HCT116 (cell line): ENCODE measurements at regions not wholly inside any gene's neighbourhood (a gene's known extent, or its start where the extent isn't known, plus 50 kb on each side); places are given as distances from the start of the nearest gene placed in this dataset.

ENCODE experiments used
- ATAC-seq: fragments of 200-7000 bp; cut with Tn5 transposase; 2 replicates; pipeline ENCODE4 v1.9.1; 2020; ENCODE audit warnings: mild to moderate bottlenecking, moderate library complexity
- BruUV-seq: library from RNA; stranded (reverse); fragments of 400-500 nt; replicated peaks from 2 replicates; lab custom pipeline; 2021; lab: Mats Ljungman, UMichigan
- CTCF ChIA-PET: fragments of 300-600 bp; sonication (Branson Sonifier 250); formaldehyde crosslinking; loops from one replicate; lab custom pipeline; 2021; ENCODE audit warnings: antibody characterized with exemption; lab: Charles Lee
- POLR2A ChIA-PET: fragments of 300-600, 350-600 bp; sonication (Branson Sonifier 250); formaldehyde crosslinking; loops from one replicate; lab custom pipeline; 2021; ENCODE audit warnings: antibody characterized with exemption; lab: Charles Lee
- RAD21 ChIA-PET, 2 experiments: fragments of 300-600 bp; sonication (Branson Sonifier 250); formaldehyde crosslinking; loops; one replicate each; lab custom pipeline; 2023; ENCODE audit warnings: low total read pairs in 2 of 2; ENCODE audit not compliant: uncharacterized antibody in 2 of 2, unreplicated experiment in 2 of 2, low non-redundant PET in 1 of 2; lab: Charles Lee
- DNase-seq: peaks from one replicate; pipeline ENCODE4 v3.0.0-alpha.2; 2010; ENCODE audit warnings: low read depth, low spot score
- H2AFZ ChIP-seq: fragments of 200-600 bp; shearing (Covaris generic), sonication (generic); 2 replicates; pipeline ENCODE4 v1.6.1; 2017; ENCODE audit warnings: low read depth, mixed run types, mixed read lengths, antibody characterized with exemption, low read length; ENCODE audit not compliant: poor library complexity, severe bottlenecking
- H3K27ac ChIP-seq: 2 replicates; pipeline ENCODE4 v1.5.1; 2012; ENCODE audit warnings: low read depth, low read length
- H3K27me3 ChIP-seq: fragments of 200-600 bp; sonication (generic); 2 replicates; pipeline ENCODE4 v1.6.1; 2016; ENCODE audit warnings: mixed run types, low read length, mixed read lengths; ENCODE audit not compliant: insufficient read depth
- H3K36me3 ChIP-seq, 2 experiments: fragments of 200-500 bp in 1 of 2; fragments of 200-600 bp in 1 of 2; sonication (Bioruptor generic) in 1 of 2; sonication (generic) in 1 of 2; 2 replicates each; pipeline versions ENCODE4 v1.5.1 to v1.6.1; 2014 to 2016; ENCODE audit warnings: low read length in 2 of 2, inconsistent platforms in 1 of 2, mixed read lengths in 1 of 2, mixed run types in 1 of 2; ENCODE audit not compliant: insufficient read depth in 2 of 2, control insufficient read depth in 1 of 2
- H3K4me1 ChIP-seq, 2 experiments: fragments of 200-600 bp in 1 of 2; sonication (generic) in 1 of 2; 2 replicates each; pipeline versions ENCODE4 v1.5.1 to v1.6.1; 2012 to 2017; ENCODE audit warnings: low read length in 2 of 2, inconsistent platforms in 1 of 2, mild to moderate bottlenecking in 1 of 2, mixed read lengths in 1 of 2, mixed run types in 1 of 2, moderate library complexity in 1 of 2; ENCODE audit not compliant: insufficient read depth in 2 of 2, control insufficient read depth in 1 of 2
- H3K4me2 ChIP-seq: fragments of 200-600 bp; sonication (generic); 2 replicates; pipeline ENCODE4 v1.6.1; 2017; ENCODE audit warnings: mixed run types, low read length, mixed read lengths
- H3K4me3 ChIP-seq, 2 experiments: fragments of 200-600 bp in 1 of 2; sonication (generic) in 1 of 2; replicated peaks in 1 of 2; 2 replicates each; pipeline ENCODE4 v1.5.1; 2011 to 2016; ENCODE audit warnings: low read length in 2 of 2, control low read depth in 1 of 2, low read depth in 1 of 2, mild to moderate bottlenecking in 1 of 2, mixed read lengths in 1 of 2, mixed run types in 1 of 2
- H3K79me2 ChIP-seq: fragments of 200-600 bp; sonication (generic); 2 replicates; pipeline ENCODE4 v1.6.1; 2017; ENCODE audit warnings: mild to moderate bottlenecking, mixed run types, low read length, moderate library complexity, mixed read lengths; ENCODE audit not compliant: insufficient read depth
- H3K9ac ChIP-seq: fragments of 200-600 bp; sonication (generic); 2 replicates; pipeline ENCODE4 v1.6.1; 2016; ENCODE audit warnings: low read length, mixed read lengths
- H3K9me2 ChIP-seq: fragments of 200-600 bp; sonication (generic), shearing (Covaris generic); 2 replicates; pipeline ENCODE4 v1.6.1; 2017; ENCODE audit warnings: mixed run types, mild to moderate bottlenecking, moderate library complexity; ENCODE audit not compliant: insufficient read depth
- H3K9me3 ChIP-seq, 2 experiments: fragments of 200-500 bp in 1 of 2; fragments of 200-600 bp in 1 of 2; sonication (Bioruptor generic) in 1 of 2; sonication (generic) in 1 of 2; 2 replicates each; pipeline ENCODE4 v1.6.1; 2014 to 2017; ENCODE audit warnings: low read length in 2 of 2, mixed read lengths in 2 of 2, inconsistent platforms in 1 of 2, low read depth in 1 of 2, mild to moderate bottlenecking in 1 of 2, mixed run types in 1 of 2, moderate library complexity in 1 of 2; ENCODE audit not compliant: control insufficient read depth in 1 of 2, insufficient read depth in 1 of 2
- H4K20me1 ChIP-seq: fragments of 200-600 bp; sonication (generic), shearing (Covaris generic); 2 replicates; pipeline ENCODE4 v1.6.1; 2017; ENCODE audit warnings: mixed run types, mild to moderate bottlenecking, moderate library complexity; ENCODE audit not compliant: insufficient read depth
- ATF3 ChIP-seq: IDR thresholded peaks from 2 replicates; pipeline ENCODE4 v1.6.1; 2012
- CBX3 ChIP-seq: IDR thresholded peaks from 2 replicates; pipeline ENCODE4 v1.6.1; 2012; ENCODE audit warnings: low read depth
- CEBPB ChIP-seq: IDR thresholded peaks from 2 replicates; pipeline ENCODE4 v1.6.1; 2012; ENCODE audit warnings: low read depth
- CTCF ChIP-seq, 3 experiments: fragments of 200-600 bp in 1 of 3; sonication (generic) in 1 of 3; IDR thresholded peaks in 2 of 3; conservative IDR thresholded peaks in 1 of 3; 2 replicates each; pipeline ENCODE4 v1.5.1; 2012 to 2017; ENCODE audit warnings: low read depth in 2 of 3, low read length in 2 of 3, antibody characterized with exemption in 1 of 3, borderline replicate concordance in 1 of 3, control low read depth in 1 of 3, mild to moderate bottlenecking in 1 of 3, mixed read lengths in 1 of 3, mixed run types in 1 of 3, moderate library complexity in 1 of 3; ENCODE audit not compliant: insufficient read depth in 1 of 3
- EGR1 ChIP-seq: IDR thresholded peaks from 2 replicates; pipeline ENCODE4 v1.6.1; 2012; ENCODE audit warnings: low read depth
- ELF1 ChIP-seq: IDR thresholded peaks from 2 replicates; pipeline ENCODE4 v1.6.1; 2012; ENCODE audit warnings: low read depth, borderline replicate concordance
- EZH2 ChIP-seq: fragments of 200-600 bp; sonication (generic); IDR thresholded peaks from 2 replicates; pipeline ENCODE4 v1.6.1; 2017; ENCODE audit warnings: antibody characterized with exemption, mixed run types
- EZH2phosphoT487 ChIP-seq: fragments of 200-600 bp; IDR thresholded peaks from 2 replicates; pipeline ENCODE4 v1.6.1; 2018; ENCODE audit warnings: antibody characterized with exemption, borderline replicate concordance
- FOSL1 ChIP-seq: IDR thresholded peaks from 2 replicates; pipeline ENCODE4 v1.6.1; 2012; ENCODE audit warnings: low read depth
- MAX ChIP-seq: IDR thresholded peaks from 2 replicates; pipeline ENCODE4 v1.6.1; 2012
- POLR2A ChIP-seq: IDR thresholded peaks from 2 replicates; pipeline ENCODE4 v1.7.0; 2011; ENCODE audit warnings: borderline replicate concordance; ENCODE audit not compliant: insufficient read depth, insufficient read length; ENCODE audit errors: extremely low read depth
- POLR2AphosphoS5 ChIP-seq: IDR thresholded peaks from 2 replicates; pipeline ENCODE4 v1.6.1; 2011; ENCODE audit warnings: mild to moderate bottlenecking, low read depth, low read length, moderate library complexity
- SIN3A ChIP-seq: IDR thresholded peaks from 2 replicates; pipeline ENCODE4 v1.6.1; 2012; ENCODE audit warnings: low read depth
- SRF ChIP-seq: IDR thresholded peaks from 2 replicates; pipeline ENCODE4 v1.6.1; 2012; ENCODE audit warnings: low read depth
- TCF7L2 ChIP-seq: IDR thresholded peaks from 2 replicates; pipeline ENCODE4 v1.7.0; 2011; ENCODE audit warnings: borderline replicate concordance, inconsistent platforms; ENCODE audit not compliant: insufficient read depth, insufficient read length; ENCODE audit errors: extremely low read depth
- YY1 ChIP-seq: IDR thresholded peaks from 2 replicates; pipeline ENCODE4 v1.6.1; 2011; ENCODE audit warnings: low read length, low read depth, moderate library complexity, mild to moderate bottlenecking; ENCODE audit not compliant: insufficient replicate concordance; ENCODE audit errors: extremely low read depth
- ZBTB33 ChIP-seq: IDR thresholded peaks from 2 replicates; pipeline ENCODE4 v1.6.1; 2011; ENCODE audit warnings: mild to moderate bottlenecking, low read length, moderate library complexity; ENCODE audit not compliant: insufficient replicate concordance; ENCODE audit errors: extremely low read depth
- ZFX ChIP-seq: fragments of 450-650 bp; IDR thresholded peaks from 2 replicates; pipeline ENCODE4 v1.6.1; 2017
- intact Hi-C: fragments of 100-400 bp; cut with micrococcal nuclease; formaldehyde crosslinking; loops from 2 replicates; pipeline ENCODE4 v1.10.0; 2022

GRCh38 chr5:63094730-63095129, 516.1 kb downstream of the LRRC70 start:
- Histone ChIP-seq H3K27me3 (no peaks in the 10 kb centered on the region), H3K4me1 (no peaks in the 10 kb centered on the region), H3K4me3 (no peak overlapping the region), H3K36me3 (no peaks in the 10 kb centered on the region), H4K20me1 (no peaks in the 10 kb centered on the region)
- DNase-seq (no peak), ATAC-seq (no peak)
- intact Hi-C loops = no loop called here
- no TSS peak for BruUV-seq
- TF ChIP-seq MAX (no peak), POLR2AphosphoS5 (no peak), CBX3 (no peak), CEBPB (no peak), ATF3 (no peak), EZH2phosphoT487 (no peak), ZFX (no peak), YY1 (no peak), EZH2 (no peak), SIN3A (no peak), POLR2A (no peak), EGR1 (no peak), FOSL1 (no peak), SRF (no peak)
- TF ChIP-seq, all 23 proteins: peak for 0
- CTCF ChIA-PET = no interaction called here
- H2AFZ ChIP-seq = no peak overlapping the region
- no peak overlapping the region for H3K4me2 ChIP-seq
- peaks cover 0 to 2% of the 10 kb centered on the region in 2 experiments; a peak in 2 of 4 replicates for H3K9me3 ChIP-seq
- no peak overlapping the region for H3K27ac ChIP-seq
- no peaks in the 10 kb centered on the region for H3K79me2 ChIP-seq
- H3K9ac ChIP-seq = no peak overlapping the region
- RAD21 ChIA-PET = no interaction called here
- POLR2A ChIA-PET = no interaction called here
- H3K9me2 ChIP-seq = no peaks in the 10 kb centered on the region

- intact Hi-C loops = no loop called here
- Histone ChIP-seq H3K79me2 (no peaks in the 10 kb centered on the region), H3K9me3 (peaks cover 0 to 2% of the 10 kb centered on the region in 2 experiments; a peak in 1 of 4 replicates), H4K20me1 (no peaks in the 10 kb centered on the region), H3K4me3 (no peak overlapping the region), H3K36me3 (no peaks in the 10 kb centered on the region), H3K4me1 (no peaks in the 10 kb centered on the region), H3K9me2 (no peaks in the 10 kb centered on the region), H3K27ac (no peak overlapping the region), H3K27me3 (no peaks in the 10 kb centered on the region), H3K9ac (no peak overlapping the region), H2AFZ (no peak overlapping the region), H3K4me2 (no peak overlapping the region)
- ChIA-PET RAD21 (no interaction called here), POLR2A (no interaction called here), CTCF (no interaction called here)
- no TSS peak for BruUV-seq
- ATAC-seq (no peak), DNase-seq (no peak)
- TF ChIP-seq FOSL1 (no peak), CTCF (IDR thresholded peaks at IDR 0.05 in 2 of 3, conservative IDR thresholded peaks at IDR 0.05 in 1 of 3; ENCODE audit: borderline replicate concordance in 1 of 3, insufficient read depth in 1 of 3, low read depth in 2 of 3, low read length in 2 of 3) (no peak), TCF7L2 (no peak), POLR2A (no peak), ZBTB33 (no peak), EZH2 (no peak), ELF1 (no peak), ATF3 (no peak), ZFX (no peak), POLR2AphosphoS5 (no peak)
Observed at GRCh38 chr5:63089147-63089546, 510.5 kb downstream of the LRRC70 start.
